IPS-20b (cell line): ENCODE measurements at regions not wholly inside any gene's neighbourhood (a gene's known extent, or its start where the extent isn't known, plus 50 kb on each side); places are given as distances from the start of the nearest gene placed in this dataset.

Source experiments
- H3K27ac ChIP-seq: one replicate; pipeline ENCODE4 v1.5.1; 2013; ENCODE audit warnings: low read length
- H3K27me3 ChIP-seq: 2 replicates; pipeline ENCODE4 v1.6.1; 2013; ENCODE audit warnings: mild to moderate bottlenecking, low read length, inconsistent platforms; ENCODE audit not compliant: insufficient read depth
- H3K36me3 ChIP-seq: 2 replicates; pipeline ENCODE4 v1.6.1; 2013; ENCODE audit warnings: low read depth, mild to moderate bottlenecking, inconsistent platforms, low read length, moderate library complexity; ENCODE audit not compliant: insufficient read depth
- H3K4me1 ChIP-seq: 2 replicates; pipeline ENCODE4 v1.6.1; 2013; ENCODE audit warnings: mild to moderate bottlenecking, control low read depth, inconsistent platforms, low read length, moderate library complexity; ENCODE audit not compliant: insufficient read depth
- H3K4me3 ChIP-seq: 2 replicates; pipeline ENCODE4 v1.5.1; 2013; ENCODE audit warnings: mild to moderate bottlenecking, low read length, inconsistent platforms
- H3K9ac ChIP-seq: 2 replicates; pipeline ENCODE4 v1.6.1; 2013; ENCODE audit warnings: low read depth, mild to moderate bottlenecking, inconsistent platforms, low read length, moderate library complexity
- H3K9me3 ChIP-seq: 2 replicates; pipeline ENCODE4 v1.6.1; 2013; ENCODE audit warnings: mild to moderate bottlenecking, low read depth, low read length, inconsistent platforms; ENCODE audit not compliant: insufficient read depth

- no peak overlapping the region for H3K27ac ChIP-seq
- no peaks in the 10 kb centered on the region for H3K9me3 ChIP-seq
- H3K27me3 ChIP-seq = no peaks in the 10 kb centered on the region
- no peaks in the 10 kb centered on the region for H3K4me1 ChIP-seq
- H3K4me3 ChIP-seq = no peak overlapping the region
- H3K9ac ChIP-seq = no peak overlapping the region
- H3K36me3 ChIP-seq = no peaks in the 10 kb centered on the region
Measured at GRCh38 chr10:43879162-43879561, 230.5 kb upstream of the ZNF32 start.

- Histone ChIP-seq H3K27ac (no peak overlapping the region), H3K9ac (no peak overlapping the region)
Measured at GRCh38 chr10:43878386-43878785, 229.7 kb upstream of the ZNF32 start.

GRCh38 chr10:43876976-43877375 lies 228.3 kb upstream of the ZNF32 start:
- H3K9ac ChIP-seq = no peak overlapping the region
- no peaks in the 10 kb centered on the region for H3K36me3 ChIP-seq
- no peaks in the 10 kb centered on the region for H3K4me1 ChIP-seq

More at GRCh38 chr10:43878386-43878785, 229.7 kb upstream of the ZNF32 start:
- H3K4me3 ChIP-seq = no peak overlapping the region
- H3K27me3 ChIP-seq = no peaks in the 10 kb centered on the region
- H3K36me3 ChIP-seq = no peaks in the 10 kb centered on the region
- H3K4me1 ChIP-seq = no peaks in the 10 kb centered on the region
- H3K9me3 ChIP-seq = no peaks in the 10 kb centered on the region

GRCh38 chr10:43874984-43875383 lies 226.3 kb upstream of the ZNF32 start:
- H3K27ac ChIP-seq = no peak overlapping the region
- H3K4me1 ChIP-seq = no peaks in the 10 kb centered on the region
- no peaks in the 10 kb centered on the region for H3K27me3 ChIP-seq
- no peak overlapping the region for H3K9ac ChIP-seq
- no peaks in the 10 kb centered on the region for H3K9me3 ChIP-seq
- H3K36me3 ChIP-seq = no peaks in the 10 kb centered on the region
- H3K4me3 ChIP-seq = no peak overlapping the region

More at GRCh38 chr10:43876976-43877375, 228.3 kb upstream of the ZNF32 start:
- H3K27ac ChIP-seq = no peak overlapping the region
- H3K9me3 ChIP-seq = no peaks in the 10 kb centered on the region
- no peak overlapping the region for H3K4me3 ChIP-seq
- H3K27me3 ChIP-seq = no peaks in the 10 kb centered on the region

GRCh38 chr10:43873717-43874116 lies 225.0 kb upstream of the ZNF32 start:
- Histone ChIP-seq H3K36me3 (no peaks in the 10 kb centered on the region), H3K9ac (no peak overlapping the region), H3K27ac (no peak overlapping the region), H3K4me3 (no peak overlapping the region), H3K27me3 (no peaks in the 10 kb centered on the region), H3K4me1 (no peaks in the 10 kb centered on the region), H3K9me3 (no peaks in the 10 kb centered on the region)

GRCh38 chr10:43872644-43873043 lies 224.0 kb upstream of the ZNF32 start:
- H3K9me3 ChIP-seq = no peaks in the 10 kb centered on the region
- H3K4me1 ChIP-seq = no peaks in the 10 kb centered on the region
- H3K27me3 ChIP-seq = no peaks in the 10 kb centered on the region
- no peak overlapping the region for H3K4me3 ChIP-seq
- H3K9ac ChIP-seq = no peak overlapping the region
- H3K36me3 ChIP-seq = no peaks in the 10 kb centered on the region
- H3K27ac ChIP-seq = no peak overlapping the region

- H3K27me3 ChIP-seq = no peaks in the 10 kb centered on the region
Measured at GRCh38 chr10:43871545-43871944, 222.9 kb upstream of the ZNF32 start.

GRCh38 chr10:43870968-43871439 lies 222.3 kb upstream of the ZNF32 start:
- Histone ChIP-seq H3K4me1 (no peaks in the 10 kb centered on the region), H3K27ac (no peak overlapping the region)

More at GRCh38 chr10:43871545-43871944, 222.9 kb upstream of the ZNF32 start:
- Histone ChIP-seq H3K4me3 (no peak overlapping the region), H3K9ac (no peak overlapping the region), H3K27ac (no peak overlapping the region), H3K4me1 (no peaks in the 10 kb centered on the region), H3K9me3 (no peaks in the 10 kb centered on the region), H3K36me3 (no peaks in the 10 kb centered on the region)

GRCh38 chr10:43869669-43870322 lies 221.1 kb upstream of the ZNF32 start:
- no peaks in the 10 kb centered on the region for H3K4me1 ChIP-seq
- no peaks in the 10 kb centered on the region for H3K36me3 ChIP-seq
- no peaks in the 10 kb centered on the region for H3K9me3 ChIP-seq
- no peak overlapping the region for H3K9ac ChIP-seq
- H3K27me3 ChIP-seq = no peaks in the 10 kb centered on the region
- H3K4me3 ChIP-seq = no peak overlapping the region
- no peak overlapping the region for H3K27ac ChIP-seq

More at GRCh38 chr10:43870968-43871439, 222.3 kb upstream of the ZNF32 start:
- Histone ChIP-seq H3K36me3 (no peaks in the 10 kb centered on the region), H3K9me3 (no peaks in the 10 kb centered on the region), H3K4me3 (no peak overlapping the region), H3K9ac (no peak overlapping the region), H3K27me3 (no peaks in the 10 kb centered on the region)

- Histone ChIP-seq H3K27ac (no peak overlapping the region), H3K4me1 (no peaks in the 10 kb centered on the region), H3K9me3 (no peaks in the 10 kb centered on the region), H3K27me3 (no peaks in the 10 kb centered on the region), H3K4me3 (no peak overlapping the region), H3K9ac (no peak overlapping the region), H3K36me3 (no peaks in the 10 kb centered on the region)
Measured at GRCh38 chr10:43868952-43869351, 220.3 kb upstream of the ZNF32 start.

- H3K4me1 ChIP-seq = no peaks in the 10 kb centered on the region
- H3K9me3 ChIP-seq = no peaks in the 10 kb centered on the region
- H3K27ac ChIP-seq = no peak overlapping the region
- no peaks in the 10 kb centered on the region for H3K27me3 ChIP-seq
- H3K36me3 ChIP-seq = no peaks in the 10 kb centered on the region
- no peak overlapping the region for H3K4me3 ChIP-seq
- no peak overlapping the region for H3K9ac ChIP-seq
Measured at GRCh38 chr10:43867667-43868565, 219.2 kb upstream of the ZNF32 start.

GRCh38 chr10:43867113-43867512 lies 218.4 kb upstream of the ZNF32 start:
- no peaks in the 10 kb centered on the region for H3K27me3 ChIP-seq
- H3K4me1 ChIP-seq = no peaks in the 10 kb centered on the region
- H3K27ac ChIP-seq = no peak overlapping the region
- no peaks in the 10 kb centered on the region for H3K36me3 ChIP-seq
- no peaks in the 10 kb centered on the region for H3K9me3 ChIP-seq
- H3K9ac ChIP-seq = no peak overlapping the region
- H3K4me3 ChIP-seq = no peak overlapping the region
